ENCODE measurements at regions not wholly inside any gene's neighbourhood (a gene's known extent, or its start where the extent isn't known, plus 50 kb on each side); places are given as distances from the start of the nearest gene placed in this dataset.

GRCh38 chr15:95897651-95898050 is 432.8 kb upstream of the NR2F2 start:
- DNase-seq, result no peak

- no peak for DNase-seq
Measured at GRCh38 chr15:95898761-95899160, 431.7 kb upstream of the NR2F2 start.

GRCh38 chr15:95901271-95901670 is 429.2 kb upstream of the NR2F2 start:
- DNase-seq, result no peak

- no peak for DNase-seq
Measured at GRCh38 chr15:95902606-95903005, 427.9 kb upstream of the NR2F2 start.

GRCh38 chr15:95903352-95903751 is 427.1 kb upstream of the NR2F2 start:
- no peak for DNase-seq

GRCh38 chr15:95910643-95911212 is 419.8 kb upstream of the NR2F2 start:
- DNase-seq, result no peak

GRCh38 chr15:95911570-95912279 is 418.8 kb upstream of the NR2F2 start:
- no peak for DNase-seq

- DNase-seq, result no peak
Measured at GRCh38 chr15:95912280-95912625, 418.2 kb upstream of the NR2F2 start.

GRCh38 chr15:95912728-95913127 is 417.8 kb upstream of the NR2F2 start:
- no peak for DNase-seq

GRCh38 chr15:95916568-95916967 is 413.9 kb upstream of the NR2F2 start:
- no peak for DNase-seq

- DNase-seq, result no peak
Measured at GRCh38 chr15:95918525-95918924, 412.0 kb upstream of the NR2F2 start.

- DNase-seq, result no peak
Measured at GRCh38 chr15:95919460-95919859, 411.0 kb upstream of the NR2F2 start.

- no peak for DNase-seq
Measured at GRCh38 chr15:95921404-95921803, 409.1 kb upstream of the NR2F2 start.

- no peak for DNase-seq
Measured at GRCh38 chr15:95922431-95922830, 408.1 kb upstream of the NR2F2 start.

GRCh38 chr15:95923792-95924191 is 406.7 kb upstream of the NR2F2 start:
- no peak for DNase-seq

GRCh38 chr15:95928822-95929221 is 401.7 kb upstream of the NR2F2 start:
- no peak for DNase-seq

- no peak for DNase-seq
Measured at GRCh38 chr15:95929232-95929846, 401.2 kb upstream of the NR2F2 start.

GRCh38 chr15:95930659-95931375 is 399.7 kb upstream of the NR2F2 start:
- no peak for DNase-seq

GRCh38 chr15:95931619-95932018 is 398.9 kb upstream of the NR2F2 start:
- no peak for DNase-seq

- no peak for DNase-seq
Measured at GRCh38 chr15:95932141-95932540, 398.4 kb upstream of the NR2F2 start.

GRCh38 chr15:95932676-95933075 is 397.8 kb upstream of the NR2F2 start:
- no peak for DNase-seq

GRCh38 chr15:95935852-95936251 is 394.6 kb upstream of the NR2F2 start:
- no peak for DNase-seq

GRCh38 chr15:95937128-95937528 is 393.4 kb upstream of the NR2F2 start:
- DNase-seq, result no peak

GRCh38 chr15:95940431-95940985 is 390.0 kb upstream of the NR2F2 start:
- no peak for DNase-seq
